ENCODE measurements at regions not wholly inside any gene's neighbourhood (a gene's known extent, or its start where the extent isn't known, plus 50 kb on each side); places are given as distances from the start of the nearest gene placed in this dataset.

GRCh38 chr2:60358476-60358875, 195.0 kb downstream of the BCL11A start:
- TF ChIP-seq CTCF (IDR thresholded peaks at IDR 0.05; ENCODE audit: low read depth, low read length) (no peak), EZH2phosphoT487 (IDR thresholded peaks at IDR 0.05; ENCODE audit: low read depth) (no peak)

All from OCI-LY3 (cell line).